Testis (tissue), 2 donors: ENCODE measurements at regions not wholly inside any gene's neighbourhood (a gene's known extent, or its start where the extent isn't known, plus 50 kb on each side); places are given as distances from the start of the nearest gene placed in this dataset.

Source experiments
- CTCF ChIP-seq, 3 experiments: fragments of 450-650 bp in 2 of 3; fragments of 200-600 bp in 1 of 3; sonication (generic) in 1 of 3; IDR thresholded peaks; one replicate each; pipeline ENCODE4 v1.5.1; 2016 to 2019; ENCODE audit warnings: antibody characterized with exemption in 3 of 3, mild to moderate bottlenecking in 2 of 3, moderate library complexity in 1 of 3
- POLR2A ChIP-seq: fragments of 450-650 bp; IDR thresholded peaks from one replicate; pipeline ENCODE4 v1.6.1; 2017; ENCODE audit warnings: antibody characterized with exemption, mild to moderate bottlenecking, moderate library complexity

- TF ChIP-seq CTCF (IDR thresholded peaks at IDR 0.05) (no peak), POLR2A (no peak)
Measured at GRCh38 chr16:26563018-26563417, 503.7 kb upstream of the C16orf82 start.
